SU-DHL-6 (cell line): ENCODE measurements at regions not wholly inside any gene's neighbourhood (a gene's known extent, or its start where the extent isn't known, plus 50 kb on each side); places are given as distances from the start of the nearest gene placed in this dataset.

Experiments
- CTCF ChIP-seq: fragments of 200-600 bp; sonication (generic); IDR thresholded peaks from one replicate; pipeline ENCODE4 v1.5.1; 2017; ENCODE audit warnings: antibody characterized with exemption, mild to moderate bottlenecking, low read length, moderate library complexity; ENCODE audit not compliant: insufficient read depth, poor library complexity, severe bottlenecking
- EZH2phosphoT487 ChIP-seq: fragments of 200-600 bp; sonication (generic), shearing (Covaris generic); conservative IDR thresholded peaks from 2 replicates; pipeline ENCODE4 v1.6.1; 2018; ENCODE audit warnings: mild to moderate bottlenecking, antibody characterized with exemption, low read length, moderate library complexity, mixed read lengths

DNA sequence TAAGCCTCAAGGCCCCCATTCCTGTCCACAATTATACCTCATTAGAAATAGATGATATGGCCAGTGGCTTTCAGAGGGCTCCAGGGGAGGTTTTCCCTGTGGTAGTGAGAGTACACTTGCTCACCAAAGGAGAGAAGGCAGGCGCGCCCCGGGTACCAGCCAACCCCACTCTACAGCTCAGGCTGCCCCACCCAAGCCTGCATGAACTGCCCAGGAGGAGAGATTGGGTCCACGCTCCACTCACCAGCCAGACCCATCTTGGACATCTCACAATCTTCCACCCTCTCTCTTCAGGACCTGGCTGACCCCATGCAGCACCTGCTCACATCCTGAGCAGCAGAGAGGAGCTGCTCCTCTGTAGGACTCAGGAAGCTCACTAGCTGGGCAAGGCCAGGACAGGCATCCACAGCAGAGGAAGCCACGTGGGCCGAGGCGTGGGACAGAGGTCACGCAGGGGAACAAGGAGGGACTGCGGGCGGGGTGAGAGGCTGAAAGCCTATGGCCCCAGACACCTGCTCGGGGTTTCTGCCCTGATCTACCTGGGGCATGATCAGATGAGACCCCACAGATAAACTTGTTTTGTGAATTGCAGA lies 53.9 kb upstream of the GLI2 start:
- TF ChIP-seq CTCF (no peak), EZH2phosphoT487 (no peak)
